Mucosa of stomach (tissue), 1 donor: ENCODE measurements at regions not wholly inside any gene's neighbourhood (a gene's known extent, or its start where the extent isn't known, plus 50 kb on each side); places are given as distances from the start of the nearest gene placed in this dataset.

Experiments used
- H3K27me3 ChIP-seq: one replicate; pipeline ENCODE4 v1.7.0; 2013; ENCODE audit warnings: mild to moderate bottlenecking, low read length; ENCODE audit not compliant: control insufficient read depth, insufficient read depth
- H3K36me3 ChIP-seq: one replicate; pipeline ENCODE4 v1.7.0; 2013; ENCODE audit warnings: low read length; ENCODE audit not compliant: control insufficient read depth, insufficient read depth
- H3K4me1 ChIP-seq: one replicate; pipeline ENCODE4 v1.7.0; 2013; ENCODE audit warnings: mild to moderate bottlenecking, low read length; ENCODE audit not compliant: control insufficient read depth, insufficient read depth
- H3K4me3 ChIP-seq: one replicate; pipeline ENCODE4 v1.7.0; 2013; ENCODE audit warnings: low read length
- H3K9ac ChIP-seq: one replicate; pipeline ENCODE4 v1.7.0; 2013; ENCODE audit warnings: mild to moderate bottlenecking, low read length, moderate library complexity
- H3K9me3 ChIP-seq: one replicate; pipeline ENCODE4 v1.7.0; 2013; ENCODE audit warnings: mild to moderate bottlenecking, low read length, moderate library complexity; ENCODE audit not compliant: control insufficient read depth
- donor health status: Pancreatic carcinoma.

- Histone ChIP-seq H3K9me3 (no peaks in the 10 kb centered on the region), H3K27me3 (no peaks in the 10 kb centered on the region), H3K9ac (no peak overlapping the region), H3K4me3 (no peak overlapping the region), H3K36me3 (no peaks in the 10 kb centered on the region), H3K4me1 (no peaks in the 10 kb centered on the region)
Measured at GRCh38 chr21:38556390-38556789, 58.1 kb upstream of the ERG start.

GRCh38 chr21:38561205-38561604, 62.9 kb upstream of the ERG start:
- Histone ChIP-seq H3K36me3 (no peaks in the 10 kb centered on the region), H3K27me3 (no peaks in the 10 kb centered on the region), H3K4me3 (no peak overlapping the region)

GRCh38 chr21:38561613-38562581, 63.6 kb upstream of the ERG start:
- H3K36me3 ChIP-seq = no peaks in the 10 kb centered on the region
- no peaks in the 10 kb centered on the region for H3K27me3 ChIP-seq
- H3K4me3 ChIP-seq = no peak overlapping the region
- no peaks in the 10 kb centered on the region for H3K9me3 ChIP-seq
- no peak overlapping the region for H3K9ac ChIP-seq
- no peaks in the 10 kb centered on the region for H3K4me1 ChIP-seq

More at GRCh38 chr21:38561205-38561604, 62.9 kb upstream of the ERG start:
- no peaks in the 10 kb centered on the region for H3K4me1 ChIP-seq
- H3K9ac ChIP-seq = no peak overlapping the region
- no peaks in the 10 kb centered on the region for H3K9me3 ChIP-seq

GRCh38 chr21:38567335-38567969, 69.2 kb upstream of the ERG start:
- H3K9ac ChIP-seq = no peak overlapping the region
- H3K27me3 ChIP-seq = no peaks in the 10 kb centered on the region
- H3K4me1 ChIP-seq = no peaks in the 10 kb centered on the region
- H3K4me3 ChIP-seq = no peak overlapping the region
- no peaks in the 10 kb centered on the region for H3K36me3 ChIP-seq
- no peaks in the 10 kb centered on the region for H3K9me3 ChIP-seq

GRCh38 chr21:38567970-38568360, 69.7 kb upstream of the ERG start:
- no peak overlapping the region for H3K9ac ChIP-seq
- H3K4me3 ChIP-seq = no peak overlapping the region
- no peaks in the 10 kb centered on the region for H3K27me3 ChIP-seq

GRCh38 chr21:38569733-38570132, 71.5 kb upstream of the ERG start:
- H3K36me3 ChIP-seq = no peaks in the 10 kb centered on the region
- no peak overlapping the region for H3K9ac ChIP-seq
- no peaks in the 10 kb centered on the region for H3K9me3 ChIP-seq
- no peaks in the 10 kb centered on the region for H3K27me3 ChIP-seq
- no peaks in the 10 kb centered on the region for H3K4me1 ChIP-seq
- no peak overlapping the region for H3K4me3 ChIP-seq

More at GRCh38 chr21:38567970-38568360, 69.7 kb upstream of the ERG start:
- H3K9me3 ChIP-seq = no peaks in the 10 kb centered on the region
- H3K4me1 ChIP-seq = no peaks in the 10 kb centered on the region
- no peaks in the 10 kb centered on the region for H3K36me3 ChIP-seq

- Histone ChIP-seq H3K9me3 (no peaks in the 10 kb centered on the region), H3K4me3 (no peak overlapping the region), H3K36me3 (no peaks in the 10 kb centered on the region), H3K4me1 (no peaks in the 10 kb centered on the region), H3K9ac (no peak overlapping the region), H3K27me3 (no peaks in the 10 kb centered on the region)
Measured at GRCh38 chr21:38570596-38570995, 72.3 kb upstream of the ERG start.

GRCh38 chr21:38574895-38575575, 76.8 kb upstream of the ERG start:
- peaks cover 3% of the 10 kb centered on the region for H3K27me3 ChIP-seq
- H3K9me3 ChIP-seq = no peaks in the 10 kb centered on the region
- no peaks in the 10 kb centered on the region for H3K4me1 ChIP-seq
- no peaks in the 10 kb centered on the region for H3K36me3 ChIP-seq
- no peak overlapping the region for H3K9ac ChIP-seq
- H3K4me3 ChIP-seq = no peak overlapping the region

- Histone ChIP-seq H3K36me3 (no peaks in the 10 kb centered on the region), H3K9me3 (no peaks in the 10 kb centered on the region), H3K9ac (no peak overlapping the region), H3K4me3 (no peak overlapping the region), H3K4me1 (no peaks in the 10 kb centered on the region), H3K27me3 (peaks cover 3% of the 10 kb centered on the region)
Measured at GRCh38 chr21:38577887-38578286, 79.6 kb upstream of the ERG start.

- no peaks in the 10 kb centered on the region for H3K9me3 ChIP-seq
- no peak overlapping the region for H3K4me3 ChIP-seq
- no peak overlapping the region for H3K9ac ChIP-seq
- H3K27me3 ChIP-seq = peaks cover 3% of the 10 kb centered on the region
- H3K36me3 ChIP-seq = no peaks in the 10 kb centered on the region
- no peaks in the 10 kb centered on the region for H3K4me1 ChIP-seq
Measured at GRCh38 chr21:38590449-38591217, 92.4 kb upstream of the ERG start.

GRCh38 chr21:38591218-38591537, 92.9 kb upstream of the ERG start:
- Histone ChIP-seq H3K9ac (no peak overlapping the region), H3K27me3 (peaks cover 3% of the 10 kb centered on the region), H3K4me3 (no peak overlapping the region), H3K36me3 (no peaks in the 10 kb centered on the region), H3K9me3 (no peaks in the 10 kb centered on the region), H3K4me1 (no peaks in the 10 kb centered on the region)
